HepG2 (cell line): ENCODE measurements at regions not wholly inside any gene's neighbourhood (a gene's known extent, or its start where the extent isn't known, plus 50 kb on each side); places are given as distances from the start of the nearest gene placed in this dataset.

Experiments
- ATAC-seq: fragments of 200-7000 bp; cut with Tn5 transposase; 3 replicates; pipeline ENCODE4 v1.9.1; 2020; ENCODE audit warnings: mild to moderate bottlenecking, moderate library complexity
- BruUV-seq: library from RNA; stranded (reverse); fragments of 400-500 nt; replicated peaks from 2 replicates; lab custom pipeline; 2021; lab: Mats Ljungman, UMichigan
- CTCF ChIA-PET: fragments of 300-600 bp; formaldehyde crosslinking; extraction: SDS; loops from one replicate; lab custom pipeline; 2021; ENCODE audit warnings: low total read pairs, inconsistent platforms, low intra/inter-chr PET ratio; lab: Yijun Ruan, JAX
- POLR2A ChIA-PET: fragments of 350-600 bp; sonication (Branson Sonifier 250); formaldehyde crosslinking; loops from one replicate; lab custom pipeline; 2020; ENCODE audit warnings: antibody characterized with exemption, inconsistent platforms; lab: Yijun Ruan, JAX
- DNase-seq: peaks from one replicate; pipeline ENCODE4 v3.0.0-alpha.2; 2015; ENCODE audit warnings: low spot score
- FAIRE-seq: peaks from 3 replicates; lab custom pipeline; 2011; peaks lifted over from hg19 to GRCh38; lab: Jason Lieb, UNC
- H2AFZ ChIP-seq: one replicate; pipeline ENCODE4 v1.6.1; 2011; ENCODE audit warnings: low read length, inconsistent platforms
- H3K27ac ChIP-seq: fragments of 300-600 bp; 3 replicates; pipeline ENCODE4 v1.8.0; 2011; ENCODE audit warnings: mixed run types, mild to moderate bottlenecking, mixed read lengths, low read length, inconsistent platforms; ENCODE audit not compliant: insufficient read depth; ENCODE audit errors: extremely low read length
- H3K27me3 ChIP-seq, 2 experiments: fragments of 200-600 bp in 1 of 2; 2 replicates in 1 of 2; 3 replicates in 1 of 2; pipeline versions ENCODE4 v1.6.0 to v1.8.0; 2011; ENCODE audit warnings: low read length in 2 of 2, mild to moderate bottlenecking in 2 of 2, moderate library complexity in 2 of 2, inconsistent platforms in 1 of 2; ENCODE audit not compliant: insufficient read depth in 2 of 2, control insufficient read depth in 1 of 2
- H3K36me3 ChIP-seq, 2 experiments: fragments of 200-600 bp in 1 of 2; replicated peaks in 1 of 2; 2 replicates in 1 of 2; 3 replicates in 1 of 2; pipeline versions ENCODE4 v1.5.1 to v1.8.0; 2011; ENCODE audit warnings: low read length in 2 of 2, inconsistent platforms in 1 of 2; ENCODE audit not compliant: insufficient read depth in 2 of 2, control insufficient read depth in 1 of 2
- H3K4me1 ChIP-seq: 2 replicates; pipeline ENCODE4 v1.5.1; 2012; ENCODE audit warnings: low read length, inconsistent platforms; ENCODE audit not compliant: insufficient read depth
- H3K4me2 ChIP-seq: 2 replicates; pipeline ENCODE4 v1.6.0; 2011; ENCODE audit warnings: low read depth, low read length, inconsistent platforms
- H3K4me3 ChIP-seq, 3 experiments: fragments of 200-600 bp in 1 of 3; sonication (generic), shearing (Covaris generic) in 1 of 3; replicated peaks in 1 of 3; 2 replicates each; pipeline ENCODE4 v1.5.1; 2011 to 2016; ENCODE audit warnings: low read length in 3 of 3, inconsistent platforms in 2 of 3, low read depth in 2 of 3, mild to moderate bottlenecking in 2 of 3, control low read depth in 1 of 3, mixed read lengths in 1 of 3; ENCODE audit not compliant: insufficient read depth in 1 of 3
- H3K79me2 ChIP-seq: one replicate; pipeline ENCODE4 v1.6.1; 2011; ENCODE audit warnings: low read length, inconsistent platforms; ENCODE audit not compliant: insufficient read depth
- H3K9ac ChIP-seq: 2 replicates; pipeline ENCODE4 v1.6.0; 2011; ENCODE audit warnings: mild to moderate bottlenecking, low read depth, low read length, inconsistent platforms; ENCODE audit not compliant: insufficient read depth
- H3K9me3 ChIP-seq: 2 replicates; pipeline ENCODE4 v1.5.1; 2012; ENCODE audit warnings: mild to moderate bottlenecking, low read length
- H4K20me1 ChIP-seq: 2 replicates; pipeline ENCODE4 v1.6.0; 2011; ENCODE audit warnings: inconsistent platforms, mild to moderate bottlenecking, low read length, moderate library complexity; ENCODE audit not compliant: insufficient read depth
- EZH2 ChIP-seq: conservative IDR thresholded peaks from 2 replicates; pipeline ENCODE4 v1.6.1; 2012; ENCODE audit warnings: mild to moderate bottlenecking, low read depth, low read length, moderate library complexity
- FOXA1 ChIP-seq, 2 experiments: fragments of 450-650 bp in 1 of 2; sonication (generic) in 1 of 2; formaldehyde crosslinking in 1 of 2; IDR thresholded peaks; 2 replicates each; pipeline versions ENCODE4 v1.4.0 to v1.6.1; 2016 to 2020; ENCODE audit warnings: missing genetic modification reagents in 1 of 2
- HBP1 ChIP-seq: IDR thresholded peaks from 2 replicates; pipeline ENCODE4 v1.6.1; 2016; ENCODE audit warnings: low read depth, control low read depth
- MATR3 ChIP-seq: sonication (generic); formaldehyde crosslinking; IDR thresholded peaks from 2 replicates; pipeline ENCODE4 v1.4.0; 2020; ENCODE audit warnings: missing genetic modification reagents
- MBD4 ChIP-seq: IDR thresholded peaks from 2 replicates; pipeline ENCODE4 v1.6.1; 2012; ENCODE audit warnings: low read length, inconsistent platforms, borderline replicate concordance
- NFKB2 ChIP-seq: sonication (generic); formaldehyde crosslinking; IDR thresholded peaks from 2 replicates; pipeline ENCODE4 v1.4.0; 2020; ENCODE audit warnings: missing genetic modification reagents, borderline replicate concordance
- NONO ChIP-seq, 2 experiments: fragments of 450-650 bp in 1 of 2; sonication (generic) in 1 of 2; formaldehyde crosslinking in 1 of 2; IDR thresholded peaks in 1 of 2; conservative IDR thresholded peaks in 1 of 2; 2 replicates each; pipeline versions ENCODE4 v1.6.1 to v1.8.0; 2017 to 2022; ENCODE audit warnings: mild to moderate bottlenecking in 1 of 2, missing genetic modification reagents in 1 of 2, moderate library complexity in 1 of 2
- PCBP2 ChIP-seq: fragments of 200-400 bp; formaldehyde crosslinking; optimal IDR thresholded peaks from 2 replicates; pipeline ENCODE3; 2018; ENCODE audit warnings: low read length, low read depth; ENCODE audit not compliant: poor library complexity, severe bottlenecking
- RARG ChIP-seq: sonication (generic); formaldehyde crosslinking; IDR thresholded peaks from 2 replicates; pipeline ENCODE4 v1.4.0; 2020; ENCODE audit warnings: low read depth, mild to moderate bottlenecking, missing genetic modification reagents
- SIX4 ChIP-seq: sonication (generic); formaldehyde crosslinking; IDR thresholded peaks from 2 replicates; pipeline ENCODE4 v1.4.0; 2020; ENCODE audit warnings: missing genetic modification reagents
- ZBTB38 ChIP-seq: sonication (generic); formaldehyde crosslinking; IDR thresholded peaks from 2 replicates; pipeline ENCODE4 v1.5.1; 2020; ENCODE audit warnings: mild to moderate bottlenecking, missing genetic modification reagents
- ZKSCAN5 ChIP-seq: sonication (generic); formaldehyde crosslinking; IDR thresholded peaks from 2 replicates; pipeline ENCODE4 v1.5.1; 2020; ENCODE audit warnings: mild to moderate bottlenecking, missing genetic modification reagents
- ZNF260 ChIP-seq: sonication (generic); formaldehyde crosslinking; IDR thresholded peaks from 2 replicates; pipeline ENCODE4 v1.4.0; 2020; ENCODE audit warnings: missing genetic modification reagents, low read depth, mild to moderate bottlenecking, borderline replicate concordance
- ZNF33B ChIP-seq: sonication (generic); formaldehyde crosslinking; IDR thresholded peaks from 2 replicates; pipeline ENCODE4 v1.5.1; 2020; ENCODE audit warnings: mild to moderate bottlenecking, missing genetic modification reagents
- ZNF546 ChIP-seq: sonication (generic); formaldehyde crosslinking; conservative IDR thresholded peaks from 2 replicates; pipeline ENCODE4 v1.8.1; 2023; ENCODE audit warnings: mild to moderate bottlenecking, missing genetic modification reagents
- ZNF720 ChIP-seq: sonication (generic); formaldehyde crosslinking; IDR thresholded peaks from 2 replicates; pipeline ENCODE4 v1.4.0; 2020; ENCODE audit warnings: missing genetic modification reagents
- ZNF766 ChIP-seq: sonication (generic); formaldehyde crosslinking; IDR thresholded peaks from 2 replicates; pipeline ENCODE4 v1.5.0; 2020; ENCODE audit warnings: missing genetic modification reagents, borderline replicate concordance
- ZNF777 ChIP-seq: sonication (generic); formaldehyde crosslinking; IDR thresholded peaks from 2 replicates; pipeline ENCODE4 v1.4.0; 2020; ENCODE audit warnings: missing genetic modification reagents
- ZNF841 ChIP-seq: sonication (generic); formaldehyde crosslinking; IDR thresholded peaks from 2 replicates; pipeline ENCODE4 v1.8.1; 2023; ENCODE audit warnings: missing genetic modification reagents, borderline replicate concordance
- ZNF878 ChIP-seq: sonication (generic); formaldehyde crosslinking; IDR thresholded peaks from 2 replicates; pipeline ENCODE4 v1.8.1; 2023; ENCODE audit warnings: mild to moderate bottlenecking, missing genetic modification reagents, moderate library complexity
- WGBS: methylation state at CpG from one replicate; pipeline ENCODE4 v1.1.6; 2017; ENCODE audit warnings: low lambda C conversion rate; 5-methylcytosine and 5-hydroxymethylcytosine counted together
- in situ Hi-C: cut with HindIII; loops from 2 replicates; pipeline ENCODE4 v1.10.0; 2017; ENCODE audit warnings: low pct_unique_long_range_greater_than_20kb; ENCODE audit not compliant: extremely low pct_ligation_motif_present
- intact Hi-C: fragments of 100-400 bp; cut with micrococcal nuclease; formaldehyde crosslinking; loops from one replicate; pipeline ENCODE4 v1.10.0; 2022; ENCODE audit not compliant: unreplicated experiment
- TF ChIP-seq, protein P1 (sequence below): sonication (generic); formaldehyde crosslinking; IDR thresholded peaks from 2 replicates; pipeline ENCODE4 v1.4.0; 2020; ENCODE audit warnings: missing genetic modification reagents
- TF ChIP-seq, protein P2 (sequence below): IDR thresholded peaks from 2 replicates; pipeline ENCODE4 v1.6.1; 2012; ENCODE audit warnings: low read depth, low read length, improper control_type of control experiment

DNA sequence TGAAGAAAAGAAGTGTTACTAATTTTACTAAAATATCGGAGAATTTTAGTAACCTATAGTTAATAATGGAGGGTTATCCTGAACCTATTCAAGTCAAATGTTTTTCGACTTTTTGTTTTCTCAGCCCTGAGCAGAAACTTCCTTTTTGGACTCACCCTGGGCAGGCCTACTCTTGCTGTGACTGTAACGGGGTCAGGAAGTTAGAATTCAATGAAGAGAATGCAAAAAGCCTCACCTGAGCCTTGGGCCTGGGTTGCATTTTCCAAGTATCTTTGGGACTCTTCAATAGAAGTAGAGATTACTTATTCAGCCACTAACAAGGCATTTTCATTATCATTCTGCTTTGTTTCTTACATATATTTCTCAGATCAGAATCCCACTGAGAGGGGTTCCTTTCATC, 405.3 kb downstream of the TLR4 start (continued):
- TF ChIP-seq ZNF260 (CRISPR knock-in tag) (no peak), ZNF878 (no peak), MATR3 (no peak), RARG (no peak), MBD4 (no peak), ZNF841 (CRISPR knock-in tag) (no peak), EZH2 (no peak), ZKSCAN5 (CRISPR knock-in tag) (no peak), HBP1 (CRISPR knock-in tag) (no peak), ZNF777 (no peak), FOXA1 (IDR thresholded peaks at IDR 0.05) (no peak), FOXA1 (CRISPR knock-in tag; IDR thresholded peaks at IDR 0.05) (no peak), ZBTB38 (no peak)
- TF ChIP-seq, protein P1, sequence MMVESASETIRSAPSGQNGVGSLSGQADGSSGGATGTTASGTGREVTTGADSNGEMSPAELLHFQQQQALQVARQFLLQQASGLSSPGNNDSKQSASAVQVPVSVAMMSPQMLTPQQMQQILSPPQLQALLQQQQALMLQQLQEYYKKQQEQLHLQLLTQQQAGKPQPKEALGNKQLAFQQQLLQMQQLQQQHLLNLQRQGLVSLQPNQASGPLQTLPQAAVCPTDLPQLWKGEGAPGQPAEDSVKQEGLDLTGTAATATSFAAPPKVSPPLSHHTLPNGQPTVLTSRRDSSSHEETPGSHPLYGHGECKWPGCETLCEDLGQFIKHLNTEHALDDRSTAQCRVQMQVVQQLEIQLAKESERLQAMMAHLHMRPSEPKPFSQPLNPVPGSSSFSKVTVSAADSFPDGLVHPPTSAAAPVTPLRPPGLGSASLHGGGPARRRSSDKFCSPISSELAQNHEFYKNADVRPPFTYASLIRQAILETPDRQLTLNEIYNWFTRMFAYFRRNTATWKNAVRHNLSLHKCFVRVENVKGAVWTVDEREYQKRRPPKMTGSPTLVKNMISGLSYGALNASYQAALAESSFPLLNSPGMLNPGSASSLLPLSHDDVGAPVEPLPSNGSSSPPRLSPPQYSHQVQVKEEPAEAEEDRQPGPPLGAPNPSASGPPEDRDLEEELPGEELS (CRISPR knock-in tag): no peak
- TF ChIP-seq, all 625 proteins: peak for 0

DNA sequence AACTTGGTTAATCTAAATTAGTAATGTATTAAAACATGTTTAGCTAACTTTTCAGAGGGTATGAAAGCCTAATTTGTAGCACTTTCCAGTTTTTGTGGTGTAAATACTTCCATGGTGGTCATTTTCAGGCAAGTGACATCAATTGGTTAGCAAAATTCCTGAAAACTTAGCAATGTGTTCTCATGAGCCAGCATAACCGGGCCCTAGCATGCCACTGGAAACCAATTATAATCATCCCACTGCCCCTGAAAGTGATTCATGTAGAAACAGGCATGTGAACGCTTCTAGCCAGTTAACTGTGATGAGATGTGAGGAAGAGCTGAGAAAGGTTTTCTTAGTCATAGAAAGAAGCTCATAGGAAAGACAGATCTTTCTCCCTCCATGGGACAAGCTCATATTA, 417.2 kb downstream of the TLR4 start:
- ATAC-seq: no peak
- no peak overlapping the region for H3K27ac ChIP-seq
- 4% methylated on average over 2 of the region's 2 CpGs for WGBS
- no TSS peak for BruUV-seq
- H4K20me1 ChIP-seq: no peaks in the 10 kb centered on the region
- intact Hi-C loops (no loop called here), in situ Hi-C loops (no loop called here)
- no peak overlapping the region for H2AFZ ChIP-seq
- H3K27me3 ChIP-seq: no peaks in the 10 kb centered on the region
- ChIA-PET POLR2A (no interaction called here), CTCF (no interaction called here)
- no peak for FAIRE-seq
- peaks cover 47% of the 10 kb centered on the region for H3K9me3 ChIP-seq
- no peaks in the 10 kb centered on the region for H3K79me2 ChIP-seq
- H3K4me2 ChIP-seq: no peak overlapping the region
- no peaks in the 10 kb centered on the region for H3K36me3 ChIP-seq
- no peak for DNase-seq
- H3K4me1 ChIP-seq: no peaks in the 10 kb centered on the region
- H3K9ac ChIP-seq: no peak overlapping the region
- H3K4me3 ChIP-seq: no peak overlapping the region
- TF ChIP-seq NFKB2 (CRISPR knock-in tag) (no peak), ZBTB38 (no peak), ZNF33B (CRISPR knock-in tag) (no peak), ZNF720 (CRISPR knock-in tag) (no peak), SIX4 (no peak), ZNF546 (CRISPR knock-in tag) (no peak), NONO (IDR thresholded peaks at IDR 0.05) (no peak), NONO (CRISPR knock-in tag; conservative IDR thresholded peaks at IDR 0.05) (no peak), ZNF766 (CRISPR knock-in tag) (no peak), PCBP2 (no peak)
- TF ChIP-seq, protein P2, sequence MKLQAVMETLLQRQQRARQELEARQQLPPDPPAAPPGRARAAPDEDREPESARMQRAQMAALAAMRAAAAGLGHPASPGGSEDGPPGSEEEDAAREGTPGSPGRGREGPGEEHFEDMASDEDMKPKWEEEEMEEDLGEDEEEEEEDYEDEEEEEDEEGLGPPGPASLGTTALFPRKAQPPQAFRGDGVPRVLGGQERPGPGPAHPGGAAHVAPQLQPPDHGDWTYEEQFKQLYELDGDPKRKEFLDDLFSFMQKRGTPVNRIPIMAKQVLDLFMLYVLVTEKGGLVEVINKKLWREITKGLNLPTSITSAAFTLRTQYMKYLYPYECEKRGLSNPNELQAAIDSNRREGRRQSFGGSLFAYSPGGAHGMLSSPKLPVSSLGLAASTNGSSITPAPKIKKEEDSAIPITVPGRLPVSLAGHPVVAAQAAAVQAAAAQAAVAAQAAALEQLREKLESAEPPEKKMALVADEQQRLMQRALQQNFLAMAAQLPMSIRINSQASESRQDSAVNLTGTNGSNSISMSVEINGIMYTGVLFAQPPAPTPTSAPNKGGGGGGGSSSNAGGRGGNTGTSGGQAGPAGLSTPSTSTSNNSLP: no peak
